ENCODE measurements at regions not wholly inside any gene's neighbourhood (a gene's known extent, or its start where the extent isn't known, plus 50 kb on each side); places are given as distances from the start of the nearest gene placed in this dataset.
"Not testable (repeated sequence)": the region's sequence is repeated elsewhere in the genome, so short reads cannot be mapped to it uniquely, and the experiment has no call there.

DNA sequence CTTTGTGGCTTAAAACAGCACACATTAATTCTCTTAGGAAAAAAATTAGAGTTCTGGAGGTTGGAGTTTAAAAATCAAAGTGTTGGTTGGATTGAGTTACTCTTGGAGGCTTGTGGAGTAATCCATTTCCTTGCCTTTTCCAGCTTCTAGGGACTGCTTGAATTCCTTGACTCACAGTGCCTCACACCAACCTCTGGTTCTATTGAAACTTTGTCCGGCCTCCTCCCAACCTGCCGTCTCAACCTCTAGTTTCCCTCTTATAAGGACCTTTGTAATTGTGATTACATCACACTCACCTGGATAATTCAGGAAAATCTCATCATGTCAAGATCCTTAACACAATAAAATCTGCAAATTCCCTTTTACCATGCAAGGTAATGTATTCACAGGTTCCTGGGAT lies 764.2 kb upstream of the CDH18 start:
- DNase-seq, result not testable (repeated sequence)

GRCh38 chr5:20735715-20736114 lies 747.7 kb upstream of the CDH18 start:
- DNase-seq, result not testable (repeated sequence)

GRCh38 chr5:20732223-20732622 lies 744.2 kb upstream of the CDH18 start:
- not testable (repeated sequence) for DNase-seq

DNA sequence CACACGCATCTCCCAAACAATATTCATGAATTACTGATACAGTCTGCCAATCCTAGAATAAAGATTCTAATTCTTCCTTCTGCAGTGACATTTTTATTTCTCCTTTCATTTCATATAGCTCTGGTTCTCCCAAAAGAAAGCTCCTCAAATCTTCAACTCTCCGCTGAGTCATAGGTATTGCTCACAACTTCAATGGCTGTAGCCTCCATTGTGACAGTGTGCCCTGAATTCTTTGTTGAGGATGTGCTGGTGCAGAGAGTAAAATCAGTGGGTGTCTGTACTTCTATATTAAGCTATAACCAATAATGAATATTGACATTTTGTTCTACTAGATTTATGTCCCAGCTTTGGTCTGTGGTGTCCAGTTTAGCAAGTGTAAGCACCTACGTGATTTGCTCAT lies 733.3 kb upstream of the CDH18 start:
- DNase-seq, result not testable (repeated sequence)

DNA sequence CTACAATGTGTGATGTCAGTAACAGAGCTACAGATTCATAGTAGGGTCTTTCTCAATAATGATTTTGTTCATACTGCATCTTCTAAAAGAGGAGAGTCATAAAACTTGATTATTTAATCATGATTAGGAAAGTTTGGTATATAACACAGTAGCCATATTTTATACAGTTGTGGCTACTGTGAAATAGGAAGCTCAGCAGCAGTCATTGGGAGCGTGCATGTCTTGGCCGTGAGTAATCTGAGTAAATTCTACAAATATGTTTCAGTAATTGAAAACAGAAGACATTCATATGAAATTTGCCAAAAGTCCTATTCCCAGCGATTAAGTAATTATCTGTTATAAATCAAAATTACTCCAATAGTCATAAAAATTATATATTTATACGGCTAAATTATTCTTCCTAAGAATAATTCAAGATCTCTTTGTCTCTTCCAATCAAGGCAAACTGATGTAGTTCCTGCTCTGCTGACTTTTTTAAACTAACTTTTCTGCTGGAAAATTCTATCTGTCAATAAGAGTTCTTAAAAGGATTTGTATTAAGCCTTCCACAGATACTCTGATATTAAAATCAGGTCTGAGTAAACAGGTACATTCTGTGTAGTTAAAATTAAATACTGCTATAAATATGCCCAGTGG lies 723.6 kb upstream of the CDH18 start:
- DNase-seq, result not testable (repeated sequence)

DNA sequence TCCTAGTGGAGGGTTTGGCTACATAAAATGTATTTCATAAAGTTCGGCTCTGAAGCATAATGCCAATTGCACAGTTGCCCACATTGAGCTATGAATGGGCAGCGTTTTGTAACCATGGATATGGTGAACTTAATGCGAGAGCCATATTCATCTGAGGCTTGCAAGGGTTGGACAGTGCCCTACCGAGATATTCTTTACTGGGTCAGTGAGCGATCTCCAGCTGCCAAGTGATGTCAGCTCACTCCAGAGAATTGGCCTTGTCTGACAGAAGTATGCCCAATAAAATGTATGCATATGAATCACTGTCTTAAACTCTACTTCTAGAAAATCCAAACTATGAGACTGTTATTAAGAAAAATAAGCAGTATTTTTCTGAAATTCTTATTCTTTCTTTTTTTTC lies 719.6 kb upstream of the CDH18 start:
- not testable (repeated sequence) for DNase-seq

GRCh38 chr5:20694121-20694520 lies 706.1 kb upstream of the CDH18 start:
- DNase-seq, result no peak

DNA sequence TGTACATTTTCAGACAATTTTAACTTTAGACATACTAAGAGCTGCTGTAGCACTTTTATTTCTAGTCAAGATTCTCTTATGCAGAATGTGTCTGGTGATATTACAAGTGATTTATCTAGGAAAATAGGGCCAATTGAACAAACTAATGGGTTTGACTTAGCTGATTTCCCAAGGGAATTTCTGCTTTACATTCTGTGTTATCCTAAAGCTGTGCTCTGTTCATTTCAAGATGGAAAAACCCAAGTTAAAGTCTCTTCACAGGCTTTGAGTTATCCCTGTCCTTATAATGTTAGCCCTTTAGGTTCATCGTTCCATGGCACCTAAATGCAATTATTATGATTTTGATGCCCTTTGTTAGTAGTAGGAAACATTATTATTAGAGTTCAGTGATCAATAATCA lies 704.9 kb upstream of the CDH18 start:
- no peak for DNase-seq

DNA sequence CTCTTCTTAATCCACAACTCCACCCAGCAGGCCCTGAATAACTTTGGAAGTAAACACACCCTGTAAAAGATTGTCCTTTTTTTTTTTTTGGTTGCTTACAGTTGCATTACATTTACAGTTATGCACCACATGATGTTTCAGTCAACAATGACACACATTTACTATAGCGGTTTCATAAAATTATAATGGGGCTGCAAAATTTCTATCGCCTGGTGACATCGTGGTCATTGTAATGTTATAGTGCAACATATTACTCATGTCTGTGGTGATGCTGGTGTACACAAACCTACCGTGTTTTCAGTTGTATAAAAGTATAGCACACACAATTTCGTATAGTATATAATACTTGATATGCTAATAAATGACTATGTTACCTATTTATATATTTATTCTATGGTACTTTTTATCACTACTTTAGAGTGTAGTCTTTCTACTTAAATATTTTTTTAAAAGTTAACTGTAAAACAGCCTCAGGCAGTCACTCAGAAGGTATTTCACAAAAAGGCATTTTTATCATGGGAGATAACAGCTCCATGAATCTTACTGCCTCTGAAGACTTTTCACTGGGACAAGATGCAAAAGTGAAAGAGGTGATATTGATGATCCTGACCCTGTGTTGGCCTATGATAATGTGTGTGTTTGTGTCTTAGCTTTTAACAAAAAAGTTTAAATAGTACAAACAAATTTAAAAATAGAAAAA lies 695.4 kb upstream of the CDH18 start:
- no peak for DNase-seq

DNA sequence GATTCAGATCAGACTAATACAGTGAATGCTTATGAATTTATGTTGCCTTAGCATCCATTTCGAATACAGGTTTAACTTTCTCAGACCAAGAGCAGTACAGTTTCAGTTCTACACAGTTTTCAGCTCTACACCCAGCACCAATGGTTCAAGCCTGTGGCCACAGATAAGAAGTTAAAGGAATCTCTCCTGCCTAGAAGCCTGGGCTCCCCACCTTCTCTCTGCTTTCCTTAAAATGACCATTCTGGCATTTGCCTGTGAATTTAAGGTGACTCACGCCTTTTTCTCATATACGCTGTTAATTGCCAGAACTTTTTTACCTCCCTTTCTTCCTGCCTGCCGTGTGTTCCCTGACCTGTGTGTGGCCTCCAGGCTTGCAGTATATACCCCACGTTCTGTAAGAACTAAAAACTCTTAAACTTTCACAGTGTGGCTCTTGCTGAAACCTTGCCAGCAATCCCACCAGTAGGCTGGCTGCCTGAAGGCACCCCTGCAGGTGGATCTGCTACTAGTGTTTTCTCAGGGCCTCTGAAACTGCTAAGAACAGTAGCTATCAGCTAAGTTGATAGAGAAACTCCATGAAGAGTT lies 692.8 kb upstream of the CDH18 start:
- no peak for DNase-seq

GRCh38 chr5:20678814-20679298 lies 690.9 kb upstream of the CDH18 start:
- DNase-seq, result no peak

DNA sequence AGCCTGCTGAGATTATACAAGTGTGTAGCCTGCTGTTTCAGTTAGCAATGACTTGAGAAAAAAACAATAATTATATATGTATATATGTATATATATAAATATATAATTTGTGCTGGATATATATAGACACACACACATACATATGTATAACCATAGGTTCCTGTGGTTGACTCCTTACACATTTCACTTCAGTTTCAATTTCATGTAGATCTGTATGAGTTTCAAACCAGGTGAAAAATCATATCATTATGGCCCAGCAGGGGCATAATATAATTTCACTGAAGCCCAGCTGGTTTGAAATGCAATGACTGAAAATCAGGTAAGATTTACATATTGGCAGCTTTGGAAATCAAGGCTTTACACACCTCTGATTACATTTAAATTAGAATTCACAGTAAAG lies 690.4 kb upstream of the CDH18 start:
- no peak for DNase-seq

DNA sequence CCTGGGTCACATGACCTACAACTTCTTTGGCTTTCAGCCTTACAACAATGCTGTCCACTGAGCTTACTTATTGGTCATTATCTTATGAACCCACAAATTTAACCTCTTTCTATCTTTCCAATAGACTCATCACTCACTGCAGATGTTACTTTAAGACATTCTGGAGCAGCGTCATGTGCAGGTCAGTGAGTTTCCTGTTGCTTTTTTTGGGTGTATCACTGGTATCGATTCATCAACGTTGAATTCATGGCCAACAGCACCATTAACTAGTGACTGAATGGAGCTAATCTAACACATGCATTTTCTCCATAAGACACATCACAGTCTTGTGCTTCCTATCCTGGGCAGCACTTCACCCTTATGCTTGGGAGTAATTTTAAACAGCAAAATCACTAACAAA lies 672.6 kb upstream of the CDH18 start:
- DNase-seq, result no peak

DNA sequence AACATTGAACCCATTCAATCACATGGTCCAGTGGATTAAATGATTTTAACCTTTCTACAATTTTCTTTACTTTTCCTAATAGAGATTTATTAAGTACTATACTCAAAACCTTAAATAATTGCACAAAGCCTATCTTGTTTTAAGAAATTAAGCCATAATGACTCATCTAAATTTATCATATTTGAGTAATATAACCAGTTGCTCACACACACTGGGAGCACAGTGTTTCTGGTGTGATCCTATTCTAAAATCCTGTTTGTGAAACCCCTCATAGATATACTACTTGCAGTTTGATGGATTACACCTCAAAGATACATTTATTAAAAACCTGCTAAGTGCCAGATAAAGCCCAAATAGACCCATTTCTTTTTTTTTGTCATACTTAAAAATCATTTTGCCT lies 668.3 kb upstream of the CDH18 start:
- DNase-seq, result no peak

- no peak for DNase-seq
Observed at GRCh38 chr5:20655211-20655610, 667.2 kb upstream of the CDH18 start.

- DNase-seq, result no peak
Observed at GRCh38 chr5:20654746-20655145, 666.7 kb upstream of the CDH18 start.

- DNase-seq, result no peak
Observed at GRCh38 chr5:20654033-20654432, 666.0 kb upstream of the CDH18 start.

- no peak for DNase-seq
Observed at GRCh38 chr5:20649966-20650365, 662.0 kb upstream of the CDH18 start.

DNA sequence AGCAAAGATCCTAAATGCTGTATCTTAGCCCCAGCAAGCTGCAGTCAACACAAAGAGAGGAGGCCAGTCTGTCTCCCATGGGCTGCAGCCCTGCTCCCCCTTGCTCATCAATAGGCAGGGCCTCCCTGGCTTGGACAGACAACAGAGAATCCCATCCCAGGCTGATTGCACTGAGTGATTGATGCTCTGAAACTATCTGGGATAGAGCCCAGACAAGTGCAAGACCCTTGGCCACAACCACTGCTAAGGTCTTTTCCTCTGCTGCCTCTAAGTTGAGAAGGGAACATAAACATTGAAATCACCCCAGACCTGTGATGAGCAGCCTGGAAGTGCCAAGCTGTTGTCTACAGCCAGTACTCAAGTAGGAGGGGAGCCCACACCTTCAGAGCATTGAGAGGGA lies 661.0 kb upstream of the CDH18 start:
- DNase-seq, result no peak

DNA sequence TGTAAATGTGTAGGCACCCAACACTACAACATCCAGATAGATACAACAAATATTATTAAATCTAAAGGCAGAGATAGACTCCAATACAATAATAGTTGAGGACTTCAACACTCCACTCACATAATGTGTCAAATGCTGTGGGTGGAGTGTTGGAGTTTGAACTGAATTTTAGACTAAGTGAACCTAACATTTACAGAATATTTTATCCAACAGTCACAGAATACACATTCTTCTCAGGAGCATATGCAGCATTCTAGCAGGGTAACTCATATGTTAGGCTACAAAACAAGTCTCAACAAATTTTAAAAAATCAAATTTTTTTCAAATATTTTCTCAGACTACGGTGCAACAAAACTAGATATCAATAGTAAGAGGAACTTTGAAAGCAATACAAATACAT lies 648.7 kb upstream of the CDH18 start:
- no peak for DNase-seq

- no peak for DNase-seq
Observed at GRCh38 chr5:20619591-20619990, 631.6 kb upstream of the CDH18 start.

- DNase-seq, result no peak
Observed at GRCh38 chr5:20618340-20618739, 630.3 kb upstream of the CDH18 start.

DNA sequence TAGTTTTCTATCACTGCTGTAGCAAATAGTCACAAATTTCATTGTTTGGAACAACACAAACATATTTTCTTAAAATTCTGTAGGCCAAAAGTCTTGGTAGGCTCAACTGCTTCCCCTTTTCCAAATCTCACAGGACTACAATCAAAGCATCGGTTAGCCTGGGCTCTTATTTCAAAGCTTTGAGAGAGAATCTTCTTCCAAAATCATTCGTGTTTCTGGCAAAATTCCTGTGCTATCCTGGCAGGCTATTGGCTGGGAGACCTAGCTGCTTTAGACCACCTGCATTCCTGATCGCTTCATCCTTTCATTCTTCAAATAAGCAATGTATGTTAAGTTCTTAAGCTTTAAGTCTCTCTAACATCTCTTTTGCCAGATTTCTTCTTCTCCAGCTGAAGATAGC lies 629.8 kb upstream of the CDH18 start:
- no peak for DNase-seq

DNA sequence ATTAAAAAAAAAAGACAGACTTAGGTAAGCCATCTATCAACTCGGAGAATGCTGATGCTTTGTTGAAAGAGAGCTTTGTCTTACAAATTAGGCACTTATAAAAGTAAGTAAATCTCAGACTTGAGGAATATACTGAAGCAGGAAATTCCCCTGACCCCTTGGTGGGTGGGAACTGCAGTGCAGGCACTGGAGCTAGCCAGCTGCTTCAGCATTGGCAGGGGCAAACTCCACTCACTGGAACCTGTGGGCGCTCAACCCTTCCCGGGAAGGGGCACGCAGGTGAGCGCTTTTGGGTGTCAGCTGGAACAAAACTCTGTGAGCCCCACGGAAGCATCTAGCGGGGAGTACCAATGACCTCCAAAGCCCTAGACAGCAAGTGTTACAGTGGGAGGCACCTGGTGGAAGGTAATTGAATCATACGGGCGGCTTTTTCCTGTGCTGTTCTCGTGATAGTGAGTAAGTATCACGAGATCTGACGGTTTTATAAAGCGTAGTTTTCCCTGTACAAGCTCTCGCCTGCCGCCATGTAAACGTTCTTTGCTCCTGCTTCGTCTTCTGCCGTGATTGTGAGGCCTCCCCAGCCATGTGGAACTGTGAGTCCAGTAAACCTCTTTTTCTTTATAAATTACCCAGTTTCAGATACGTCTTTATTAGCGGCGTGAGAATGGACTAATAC lies 628.0 kb upstream of the CDH18 start:
- DNase-seq, result no peak
